WTC11 (cell line): ENCODE measurements at regions not wholly inside any gene's neighbourhood (a gene's known extent, or its start where the extent isn't known, plus 50 kb on each side); places are given as distances from the start of the nearest gene placed in this dataset.

Experiments used
- CREB1 ChIP-seq: sonication (generic); formaldehyde crosslinking; IDR thresholded peaks from 2 replicates; pipeline ENCODE4 v1.8.0; 2023; ENCODE audit warnings: mild to moderate bottlenecking, missing genetic modification reagents
- ESRRA ChIP-seq: sonication (generic); formaldehyde crosslinking; IDR thresholded peaks from 2 replicates; pipeline ENCODE4 v1.8.1; 2022; ENCODE audit warnings: mild to moderate bottlenecking, missing genetic modification reagents, borderline replicate concordance
- GRHL2 ChIP-seq: fragments of 250-450 bp; sonication (Bioruptor Pico); IDR thresholded peaks from 2 replicates; pipeline ENCODE4 v1.8.0; 2022; ENCODE audit warnings: mild to moderate bottlenecking, moderate library complexity; ENCODE audit not compliant: insufficient replicate concordance, severe bottlenecking
- JUN ChIP-seq: sonication (generic); formaldehyde crosslinking; IDR thresholded peaks from 2 replicates; pipeline ENCODE4 v1.8.0; 2023; ENCODE audit warnings: mild to moderate bottlenecking, missing genetic modification reagents
- MXD4 ChIP-seq: fragments of 250-450 bp; sonication (Bioruptor Pico); IDR thresholded peaks from 2 replicates; pipeline ENCODE4 v1.8.0; 2021; ENCODE audit warnings: mild to moderate bottlenecking, moderate library complexity, borderline replicate concordance
- NR1H2 ChIP-seq: sonication (generic); formaldehyde crosslinking; IDR thresholded peaks from 2 replicates; pipeline ENCODE4 v1.9.0; 2021; ENCODE audit warnings: mild to moderate bottlenecking, moderate library complexity, missing genetic modification reagents
- NR3C1 ChIP-seq: sonication (generic); formaldehyde crosslinking; conservative IDR thresholded peaks from 2 replicates; pipeline ENCODE4 v1.8.1; 2023; ENCODE audit warnings: low read depth, mild to moderate bottlenecking, missing genetic modification reagents
- SP1 ChIP-seq: sonication (generic); formaldehyde crosslinking; conservative IDR thresholded peaks from 2 replicates; pipeline ENCODE4 v1.8.1; 2022; ENCODE audit warnings: missing genetic modification reagents
- TF ChIP-seq, protein P1 (sequence below): sonication (generic); formaldehyde crosslinking; IDR thresholded peaks from 2 replicates; pipeline ENCODE4 v1.8.1; 2023; ENCODE audit warnings: mild to moderate bottlenecking, missing genetic modification reagents, borderline replicate concordance
- TF ChIP-seq, protein P2 (sequence below): fragments of 200-600 bp; IDR thresholded peaks from 2 replicates; pipeline ENCODE4 v1.8.0; 2022; ENCODE audit warnings: antibody characterized with exemption
- TF ChIP-seq, protein P3 (sequence below): sonication (generic); formaldehyde crosslinking; IDR thresholded peaks from 2 replicates; pipeline ENCODE4 v1.8.1; 2023; ENCODE audit warnings: mild to moderate bottlenecking, missing genetic modification reagents, moderate library complexity
- TF ChIP-seq, protein P4 (sequence below): sonication (generic); formaldehyde crosslinking; IDR thresholded peaks from 2 replicates; pipeline ENCODE4 v1.8.1; 2022; ENCODE audit warnings: missing genetic modification reagents, borderline replicate concordance
- TF ChIP-seq, protein P5 (sequence below): sonication (generic); formaldehyde crosslinking; IDR thresholded peaks from 2 replicates; pipeline ENCODE4 v1.8.0; 2022; ENCODE audit warnings: mild to moderate bottlenecking, missing genetic modification reagents

DNA sequence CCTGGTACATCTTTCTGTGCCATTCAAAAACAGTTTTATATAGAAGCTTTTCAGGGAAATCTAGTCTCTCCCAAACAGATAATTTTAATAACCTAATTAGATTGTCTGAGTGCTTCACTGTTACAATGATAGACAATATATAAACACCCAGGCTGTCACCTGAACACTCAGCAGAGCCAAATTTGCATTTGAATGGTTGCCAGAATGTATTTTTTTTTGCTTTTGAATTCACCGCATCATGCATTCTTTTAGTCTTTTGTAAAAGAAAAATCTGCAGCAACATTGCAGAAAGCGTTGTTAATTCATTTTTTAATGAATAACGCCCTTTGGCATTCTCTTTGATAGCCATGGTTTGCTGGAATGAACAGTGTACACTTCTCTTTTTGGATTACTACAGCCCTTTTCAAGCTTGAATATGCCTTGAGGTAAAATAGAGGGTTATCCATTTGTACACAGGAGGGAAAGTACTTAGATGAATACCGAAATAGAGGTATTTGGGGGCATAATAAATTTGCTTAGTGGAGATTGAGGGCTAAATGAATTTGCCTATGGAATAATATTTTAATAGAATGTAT, 175.0 kb upstream of the EPHA5 start:
- TF ChIP-seq, protein P1, sequence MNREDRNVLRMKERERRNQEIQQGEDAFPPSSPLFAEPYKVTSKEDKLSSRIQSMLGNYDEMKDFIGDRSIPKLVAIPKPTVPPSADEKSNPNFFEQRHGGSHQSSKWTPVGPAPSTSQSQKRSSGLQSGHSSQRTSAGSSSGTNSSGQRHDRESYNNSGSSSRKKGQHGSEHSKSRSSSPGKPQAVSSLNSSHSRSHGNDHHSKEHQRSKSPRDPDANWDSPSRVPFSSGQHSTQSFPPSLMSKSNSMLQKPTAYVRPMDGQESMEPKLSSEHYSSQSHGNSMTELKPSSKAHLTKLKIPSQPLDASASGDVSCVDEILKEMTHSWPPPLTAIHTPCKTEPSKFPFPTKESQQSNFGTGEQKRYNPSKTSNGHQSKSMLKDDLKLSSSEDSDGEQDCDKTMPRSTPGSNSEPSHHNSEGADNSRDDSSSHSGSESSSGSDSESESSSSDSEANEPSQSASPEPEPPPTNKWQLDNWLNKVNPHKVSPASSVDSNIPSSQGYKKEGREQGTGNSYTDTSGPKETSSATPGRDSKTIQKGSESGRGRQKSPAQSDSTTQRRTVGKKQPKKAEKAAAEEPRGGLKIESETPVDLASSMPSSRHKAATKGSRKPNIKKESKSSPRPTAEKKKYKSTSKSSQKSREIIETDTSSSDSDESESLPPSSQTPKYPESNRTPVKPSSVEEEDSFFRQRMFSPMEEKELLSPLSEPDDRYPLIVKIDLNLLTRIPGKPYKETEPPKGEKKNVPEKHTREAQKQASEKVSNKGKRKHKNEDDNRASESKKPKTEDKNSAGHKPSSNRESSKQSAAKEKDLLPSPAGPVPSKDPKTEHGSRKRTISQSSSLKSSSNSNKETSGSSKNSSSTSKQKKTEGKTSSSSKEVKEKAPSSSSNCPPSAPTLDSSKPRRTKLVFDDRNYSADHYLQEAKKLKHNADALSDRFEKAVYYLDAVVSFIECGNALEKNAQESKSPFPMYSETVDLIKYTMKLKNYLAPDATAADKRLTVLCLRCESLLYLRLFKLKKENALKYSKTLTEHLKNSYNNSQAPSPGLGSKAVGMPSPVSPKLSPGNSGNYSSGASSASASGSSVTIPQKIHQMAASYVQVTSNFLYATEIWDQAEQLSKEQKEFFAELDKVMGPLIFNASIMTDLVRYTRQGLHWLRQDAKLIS = no peak
- TF ChIP-seq, protein P2, sequence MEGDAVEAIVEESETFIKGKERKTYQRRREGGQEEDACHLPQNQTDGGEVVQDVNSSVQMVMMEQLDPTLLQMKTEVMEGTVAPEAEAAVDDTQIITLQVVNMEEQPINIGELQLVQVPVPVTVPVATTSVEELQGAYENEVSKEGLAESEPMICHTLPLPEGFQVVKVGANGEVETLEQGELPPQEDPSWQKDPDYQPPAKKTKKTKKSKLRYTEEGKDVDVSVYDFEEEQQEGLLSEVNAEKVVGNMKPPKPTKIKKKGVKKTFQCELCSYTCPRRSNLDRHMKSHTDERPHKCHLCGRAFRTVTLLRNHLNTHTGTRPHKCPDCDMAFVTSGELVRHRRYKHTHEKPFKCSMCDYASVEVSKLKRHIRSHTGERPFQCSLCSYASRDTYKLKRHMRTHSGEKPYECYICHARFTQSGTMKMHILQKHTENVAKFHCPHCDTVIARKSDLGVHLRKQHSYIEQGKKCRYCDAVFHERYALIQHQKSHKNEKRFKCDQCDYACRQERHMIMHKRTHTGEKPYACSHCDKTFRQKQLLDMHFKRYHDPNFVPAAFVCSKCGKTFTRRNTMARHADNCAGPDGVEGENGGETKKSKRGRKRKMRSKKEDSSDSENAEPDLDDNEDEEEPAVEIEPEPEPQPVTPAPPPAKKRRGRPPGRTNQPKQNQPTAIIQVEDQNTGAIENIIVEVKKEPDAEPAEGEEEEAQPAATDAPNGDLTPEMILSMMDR = no peak
- TF ChIP-seq MXD4 (CRISPR knock-in tag) (no peak), CREB1 (CRISPR knock-in tag) (no peak), NR3C1 (CRISPR knock-in tag) (no peak), ESRRA (CRISPR knock-in tag) (no peak), GRHL2 (CRISPR knock-in tag) (no peak), JUN (CRISPR knock-in tag) (no peak), NR1H2 (CRISPR knock-in tag) (no peak), SP1 (CRISPR knock-in tag) (no peak)
- TF ChIP-seq, protein P3, sequence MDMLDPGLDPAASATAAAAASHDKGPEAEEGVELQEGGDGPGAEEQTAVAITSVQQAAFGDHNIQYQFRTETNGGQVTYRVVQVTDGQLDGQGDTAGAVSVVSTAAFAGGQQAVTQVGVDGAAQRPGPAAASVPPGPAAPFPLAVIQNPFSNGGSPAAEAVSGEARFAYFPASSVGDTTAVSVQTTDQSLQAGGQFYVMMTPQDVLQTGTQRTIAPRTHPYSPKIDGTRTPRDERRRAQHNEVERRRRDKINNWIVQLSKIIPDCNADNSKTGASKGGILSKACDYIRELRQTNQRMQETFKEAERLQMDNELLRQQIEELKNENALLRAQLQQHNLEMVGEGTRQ (CRISPR knock-in tag) = no peak
- TF ChIP-seq, protein P4, sequence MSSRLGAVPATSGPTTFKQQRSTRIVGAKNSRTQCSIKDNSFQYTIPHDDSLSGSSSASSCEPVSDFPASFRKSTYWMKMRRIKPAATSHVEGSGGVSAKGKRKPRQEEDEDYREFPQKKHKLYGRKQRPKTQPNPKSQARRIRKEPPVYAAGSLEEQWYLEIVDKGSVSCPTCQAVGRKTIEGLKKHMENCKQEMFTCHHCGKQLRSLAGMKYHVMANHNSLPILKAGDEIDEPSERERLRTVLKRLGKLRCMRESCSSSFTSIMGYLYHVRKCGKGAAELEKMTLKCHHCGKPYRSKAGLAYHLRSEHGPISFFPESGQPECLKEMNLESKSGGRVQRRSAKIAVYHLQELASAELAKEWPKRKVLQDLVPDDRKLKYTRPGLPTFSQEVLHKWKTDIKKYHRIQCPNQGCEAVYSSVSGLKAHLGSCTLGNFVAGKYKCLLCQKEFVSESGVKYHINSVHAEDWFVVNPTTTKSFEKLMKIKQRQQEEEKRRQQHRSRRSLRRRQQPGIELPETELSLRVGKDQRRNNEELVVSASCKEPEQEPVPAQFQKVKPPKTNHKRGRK (CRISPR knock-in tag) = no peak
- TF ChIP-seq, protein P5, sequence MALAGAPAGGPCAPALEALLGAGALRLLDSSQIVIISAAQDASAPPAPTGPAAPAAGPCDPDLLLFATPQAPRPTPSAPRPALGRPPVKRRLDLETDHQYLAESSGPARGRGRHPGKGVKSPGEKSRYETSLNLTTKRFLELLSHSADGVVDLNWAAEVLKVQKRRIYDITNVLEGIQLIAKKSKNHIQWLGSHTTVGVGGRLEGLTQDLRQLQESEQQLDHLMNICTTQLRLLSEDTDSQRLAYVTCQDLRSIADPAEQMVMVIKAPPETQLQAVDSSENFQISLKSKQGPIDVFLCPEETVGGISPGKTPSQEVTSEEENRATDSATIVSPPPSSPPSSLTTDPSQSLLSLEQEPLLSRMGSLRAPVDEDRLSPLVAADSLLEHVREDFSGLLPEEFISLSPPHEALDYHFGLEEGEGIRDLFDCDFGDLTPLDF (CRISPR knock-in tag) = no peak
